A673 (cell line): ENCODE measurements at regions not wholly inside any gene's neighbourhood (a gene's known extent, or its start where the extent isn't known, plus 50 kb on each side); places are given as distances from the start of the nearest gene placed in this dataset.

Experiments
- BruUV-seq: library from RNA; stranded (reverse); fragments of 400-500 nt; replicated peaks from 2 replicates; lab custom pipeline; 2021; lab: Mats Ljungman, UMichigan
- CTCF ChIA-PET: fragments of 300-600 bp; sonication (Branson Sonifier 250); formaldehyde crosslinking; loops from one replicate; lab custom pipeline; 2022; ENCODE audit warnings: antibody characterized with exemption; lab: Charles Lee
- POLR2A ChIA-PET: fragments of 300-600 bp; sonication (Branson Sonifier 250); formaldehyde crosslinking; loops from one replicate; lab custom pipeline; 2022; ENCODE audit warnings: antibody characterized with exemption; ENCODE audit not compliant: low non-redundant PET; lab: Charles Lee
- DNase-seq: peaks from one replicate; pipeline ENCODE4 v3.0.0-alpha.2; 2015; ENCODE audit warnings: low spot score
- H3K27ac ChIP-seq: fragments of 200-600 bp; sonication (generic); 2 replicates; pipeline ENCODE4 v1.5.1; 2016; ENCODE audit warnings: mixed run types, low read depth, mild to moderate bottlenecking, mixed read lengths, antibody characterized with exemption, low read length; ENCODE audit not compliant: poor library complexity, severe bottlenecking
- H3K27me3 ChIP-seq: fragments of 200-600 bp; sonication (generic); replicated peaks from 2 replicates; pipeline ENCODE4 v1.6.1; 2017; ENCODE audit warnings: mixed run types, low read depth, mild to moderate bottlenecking, mixed read lengths, antibody characterized with exemption, low read length; ENCODE audit not compliant: insufficient read depth, poor library complexity
- H3K36me3 ChIP-seq: fragments of 200-600 bp; sonication (generic); 2 replicates; pipeline ENCODE4 v1.6.1; 2016; ENCODE audit warnings: mixed run types, mild to moderate bottlenecking, mixed read lengths, antibody characterized with exemption, low read length; ENCODE audit not compliant: insufficient read depth, poor library complexity, severe bottlenecking
- H3K4me1 ChIP-seq: fragments of 200-600 bp; sonication (generic); 2 replicates; pipeline ENCODE4 v1.6.1; 2017; ENCODE audit warnings: mixed run types, mild to moderate bottlenecking, mixed read lengths, antibody characterized with exemption, low read length; ENCODE audit not compliant: insufficient read depth, poor library complexity, severe bottlenecking
- H3K4me3 ChIP-seq: fragments of 200-600 bp; sonication (generic); 2 replicates; pipeline ENCODE4 v1.5.1; 2016; ENCODE audit warnings: low read depth, mixed run types, mild to moderate bottlenecking, mixed read lengths, low read length; ENCODE audit not compliant: poor library complexity, severe bottlenecking
- H3K9me3 ChIP-seq: fragments of 200-600 bp; sonication (generic); 2 replicates; pipeline ENCODE4 v1.6.1; 2016; ENCODE audit warnings: mixed run types, low read depth, mild to moderate bottlenecking, mixed read lengths, antibody characterized with exemption, low read length; ENCODE audit not compliant: poor library complexity, severe bottlenecking
- EZH2 ChIP-seq: fragments of 200-600 bp; sonication (generic); IDR thresholded peaks from 2 replicates; pipeline ENCODE4 v1.6.1; 2017; ENCODE audit warnings: borderline replicate concordance, low read depth, mild to moderate bottlenecking, mixed read lengths, antibody characterized with exemption, low read length; ENCODE audit not compliant: poor library complexity, severe bottlenecking
- intact Hi-C: fragments of 100-400 bp; cut with micrococcal nuclease; formaldehyde crosslinking; loops from one replicate; pipeline ENCODE4 v1.10.0; 2022; ENCODE audit not compliant: unreplicated experiment
- TF ChIP-seq, protein P1 (sequence below): fragments of 300-800, 200-600 bp; sonication (generic); conservative IDR thresholded peaks from 2 replicates; pipeline ENCODE4 v1.5.1; 2017; ENCODE audit warnings: low read depth, mild to moderate bottlenecking, antibody characterized with exemption, low read length, moderate library complexity, mixed read lengths

DNA sequence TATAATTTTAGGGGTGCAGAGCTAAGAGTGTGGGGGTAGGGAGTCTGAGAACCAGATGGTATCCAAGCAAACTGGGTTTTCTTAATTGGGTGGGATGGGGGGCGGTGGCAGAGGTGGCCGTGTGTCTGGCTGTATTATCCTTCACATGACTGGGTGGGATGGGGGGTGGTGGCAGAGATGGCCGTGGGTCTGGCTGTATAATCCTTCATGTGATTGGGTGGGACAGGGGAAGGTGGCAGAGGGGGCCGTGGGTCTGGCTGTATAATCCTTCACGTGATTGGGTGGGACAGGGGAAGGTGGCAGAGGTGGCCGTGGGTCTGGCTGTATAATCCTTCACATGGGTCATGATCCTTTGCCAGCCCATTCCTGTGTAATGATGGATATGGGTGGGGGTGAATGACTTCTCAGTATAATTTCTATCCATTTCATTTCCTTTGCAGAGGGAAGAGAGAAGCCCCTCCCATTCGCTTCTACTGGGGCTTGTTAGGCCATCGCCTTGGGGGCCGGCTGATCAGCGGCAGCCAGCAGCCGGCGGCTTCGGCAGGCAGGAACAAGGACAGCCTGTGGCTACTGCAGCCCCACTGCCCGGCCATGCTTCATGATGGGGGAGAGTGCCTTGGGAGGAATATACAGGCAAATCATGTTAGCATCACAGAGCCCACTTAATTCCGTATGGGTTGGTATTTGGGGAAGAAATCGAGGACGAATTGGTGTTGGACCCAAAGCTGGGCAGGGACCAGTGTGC lies 179.6 kb upstream of the MKI67 start:
- Histone ChIP-seq H3K4me3 (no peak overlapping the region), H3K27me3 (peaks cover 16% of the 10 kb centered on the region), H3K9me3 (no peaks in the 10 kb centered on the region), H3K27ac (no peak overlapping the region), H3K4me1 (no peaks in the 10 kb centered on the region), H3K36me3 (no peaks in the 10 kb centered on the region)
- intact Hi-C loops: no loop called here
- POLR2A ChIA-PET: no interaction called here
- no TSS peak for BruUV-seq
- DNase-seq: no peak
- CTCF ChIA-PET: no interaction called here
- TF ChIP-seq EZH2: no peak
- TF ChIP-seq, protein P1, sequence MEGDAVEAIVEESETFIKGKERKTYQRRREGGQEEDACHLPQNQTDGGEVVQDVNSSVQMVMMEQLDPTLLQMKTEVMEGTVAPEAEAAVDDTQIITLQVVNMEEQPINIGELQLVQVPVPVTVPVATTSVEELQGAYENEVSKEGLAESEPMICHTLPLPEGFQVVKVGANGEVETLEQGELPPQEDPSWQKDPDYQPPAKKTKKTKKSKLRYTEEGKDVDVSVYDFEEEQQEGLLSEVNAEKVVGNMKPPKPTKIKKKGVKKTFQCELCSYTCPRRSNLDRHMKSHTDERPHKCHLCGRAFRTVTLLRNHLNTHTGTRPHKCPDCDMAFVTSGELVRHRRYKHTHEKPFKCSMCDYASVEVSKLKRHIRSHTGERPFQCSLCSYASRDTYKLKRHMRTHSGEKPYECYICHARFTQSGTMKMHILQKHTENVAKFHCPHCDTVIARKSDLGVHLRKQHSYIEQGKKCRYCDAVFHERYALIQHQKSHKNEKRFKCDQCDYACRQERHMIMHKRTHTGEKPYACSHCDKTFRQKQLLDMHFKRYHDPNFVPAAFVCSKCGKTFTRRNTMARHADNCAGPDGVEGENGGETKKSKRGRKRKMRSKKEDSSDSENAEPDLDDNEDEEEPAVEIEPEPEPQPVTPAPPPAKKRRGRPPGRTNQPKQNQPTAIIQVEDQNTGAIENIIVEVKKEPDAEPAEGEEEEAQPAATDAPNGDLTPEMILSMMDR: no peak

- no peaks in the 10 kb centered on the region for H3K36me3 ChIP-seq
- intact Hi-C loops: no loop called here
Observed at GRCh38 chr10:128306535-128306934, 180.3 kb upstream of the MKI67 start.

GRCh38 chr10:128306966-128307365 lies 180.7 kb upstream of the MKI67 start:
- BruUV-seq: no TSS peak
- TF ChIP-seq, protein P1: no peak
- TF ChIP-seq EZH2: no peak
- CTCF ChIA-PET: no interaction called here
- no peaks in the 10 kb centered on the region for H3K4me1 ChIP-seq
- POLR2A ChIA-PET: no interaction called here
- intact Hi-C loops: no loop called here
- no peak overlapping the region for H3K27ac ChIP-seq
- H3K4me3 ChIP-seq: no peak overlapping the region
- H3K9me3 ChIP-seq: no peaks in the 10 kb centered on the region
- no peaks in the 10 kb centered on the region for H3K36me3 ChIP-seq
- DNase-seq: no peak
- H3K27me3 ChIP-seq: peaks cover 22% of the 10 kb centered on the region

More at GRCh38 chr10:128306535-128306934, 180.3 kb upstream of the MKI67 start:
- ChIA-PET POLR2A (no interaction called here), CTCF (no interaction called here)
- no peak for DNase-seq
- Histone ChIP-seq H3K27me3 (peaks cover 22% of the 10 kb centered on the region), H3K4me3 (no peak overlapping the region), H3K27ac (no peak overlapping the region), H3K9me3 (no peaks in the 10 kb centered on the region), H3K4me1 (no peaks in the 10 kb centered on the region)
- no TSS peak for BruUV-seq
- TF ChIP-seq EZH2: no peak
- TF ChIP-seq, protein P1: no peak
